GM12891 (cell line): ENCODE measurements at regions not wholly inside any gene's neighbourhood (a gene's known extent, or its start where the extent isn't known, plus 50 kb on each side); places are given as distances from the start of the nearest gene placed in this dataset.
"Not testable (repeated sequence)": the region's sequence is repeated elsewhere in the genome, so short reads cannot be mapped to it uniquely, and the experiment has no call there.

Source experiments
- DNase-seq: peaks from one replicate; pipeline ENCODE4 v3.0.0; 2011; ENCODE audit warnings: low spot score; ENCODE audit not compliant: insufficient read length
- FAIRE-seq: peaks from 2 replicates; lab custom pipeline; 2011; peaks lifted over from hg19 to GRCh38; lab: Jason Lieb, UNC

DNA sequence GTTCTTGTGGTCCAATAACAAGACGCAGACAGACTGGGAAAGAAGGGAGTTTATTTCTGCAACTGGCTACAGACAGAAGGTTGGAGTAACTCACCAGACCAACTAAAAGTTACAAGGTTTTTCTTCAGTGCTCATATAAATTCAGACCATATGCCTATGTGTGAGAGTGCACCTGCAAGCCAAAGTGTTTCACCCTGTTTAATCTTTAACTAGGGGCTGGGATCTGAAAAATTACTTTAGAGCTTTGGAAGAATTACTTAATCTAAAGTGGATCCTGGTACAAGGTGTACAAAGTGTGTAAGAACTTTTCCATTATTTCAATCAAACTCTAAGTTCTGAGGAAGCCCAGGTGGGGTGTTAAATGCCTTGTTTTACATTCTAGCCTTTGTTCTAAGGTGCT lies 930.6 kb downstream of the PCDH11X start:
- FAIRE-seq, result not testable (repeated sequence)

More for the DNA sequence above, 930.6 kb downstream of the PCDH11X start:
- DNase-seq, result not testable (repeated sequence)
